ENCODE measurements at regions not wholly inside any gene's neighbourhood (a gene's known extent, or its start where the extent isn't known, plus 50 kb on each side); places are given as distances from the start of the nearest gene placed in this dataset.

GRCh38 chr4:161256716-161257115 is 907.1 kb downstream of the FSTL5 start:
- peak in 1 of 7 experiments; percentile 26 for TF ChIP-seq CTCF (IDR thresholded peaks at IDR 0.05)
- no peak for TF ChIP-seq POLR2A (IDR thresholded peaks at IDR 0.05)
